Endothelial cell of umbilical vein (primary cell): ENCODE measurements at regions not wholly inside any gene's neighbourhood (a gene's known extent, or its start where the extent isn't known, plus 50 kb on each side); places are given as distances from the start of the nearest gene placed in this dataset.

Experiments used
- CTCF ChIP-seq, 2 donors: IDR thresholded peaks; 1 replicate in 1 of 2; 2 replicates in 1 of 2; pipeline ENCODE4 v1.5.1; 2011; ENCODE audit warnings: low read length in 2 of 2, mild to moderate bottlenecking in 2 of 2, moderate library complexity in 2 of 2, control low read depth in 1 of 2, inconsistent platforms in 1 of 2, low read depth in 1 of 2; ENCODE audit not compliant: insufficient read depth in 1 of 2; ENCODE audit errors: extremely low read depth in 1 of 2
- EZH2 ChIP-seq: IDR thresholded peaks from 2 replicates; pipeline ENCODE4 v1.6.1; 2012; ENCODE audit warnings: borderline replicate concordance, low read depth, mild to moderate bottlenecking, moderate library complexity, low read length, inconsistent platforms; ENCODE audit not compliant: severe bottlenecking
- GATA2 ChIP-seq: IDR thresholded peaks from 2 replicates; pipeline ENCODE4 v1.7.0; 2011; ENCODE audit warnings: low read depth, mild to moderate bottlenecking, moderate library complexity, mixed read lengths, low read length; ENCODE audit not compliant: insufficient read length, insufficient read depth
- JUN ChIP-seq: IDR thresholded peaks from 2 replicates; pipeline ENCODE4 v1.6.1; 2011; ENCODE audit warnings: borderline replicate concordance, low read depth; ENCODE audit not compliant: insufficient read length, insufficient read depth
- MYC ChIP-seq: IDR thresholded peaks from one replicate; pipeline ENCODE4 v1.6.1; 2011; ENCODE audit warnings: mild to moderate bottlenecking, low read depth, low read length
- POLR2A ChIP-seq: IDR thresholded peaks from 2 replicates; pipeline ENCODE4 v1.6.1; 2012; ENCODE audit warnings: low read depth, mild to moderate bottlenecking, control low read depth, low read length
- POLR2AphosphoS5 ChIP-seq: IDR thresholded peaks from 2 replicates; pipeline ENCODE4 v1.6.1; 2012; ENCODE audit warnings: low read depth, mild to moderate bottlenecking, control low read depth, low read length, moderate library complexity; ENCODE audit not compliant: insufficient read depth
- TF ChIP-seq, protein P1 (sequence below): IDR thresholded peaks from 2 replicates; pipeline ENCODE4 v1.6.1; 2011; ENCODE audit not compliant: insufficient read depth, insufficient read length

GRCh38 chr3:168709073-168709472, 613.3 kb upstream of the GOLIM4 start:
- TF ChIP-seq CTCF (IDR thresholded peaks at IDR 0.05; ENCODE audit: extremely low read depth in 1 of 2, insufficient read depth in 1 of 2, low read depth in 1 of 2, low read length in 2 of 2) (no peak), EZH2 (no peak), POLR2A (no peak), POLR2AphosphoS5 (no peak), JUN (no peak), MYC (no peak), GATA2 (no peak)
- TF ChIP-seq, protein P1, sequence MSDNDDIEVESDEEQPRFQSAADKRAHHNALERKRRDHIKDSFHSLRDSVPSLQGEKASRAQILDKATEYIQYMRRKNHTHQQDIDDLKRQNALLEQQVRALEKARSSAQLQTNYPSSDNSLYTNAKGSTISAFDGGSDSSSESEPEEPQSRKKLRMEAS: no peak
